Right renal cortex interstitium (tissue), 3 donors: ENCODE measurements at regions not wholly inside any gene's neighbourhood (a gene's known extent, or its start where the extent isn't known, plus 50 kb on each side); places are given as distances from the start of the nearest gene placed in this dataset.
"Not testable (repeated sequence)": the region's sequence is repeated elsewhere in the genome, so short reads cannot be mapped to it uniquely, and the experiment has no call there.

Experiments
- DNase-seq, 3 donors: peaks; one replicate each; pipeline ENCODE4 v3.0.0-alpha.2; 2013; ENCODE audit warnings: low read depth in 3 of 3, low spot score in 2 of 3

DNA sequence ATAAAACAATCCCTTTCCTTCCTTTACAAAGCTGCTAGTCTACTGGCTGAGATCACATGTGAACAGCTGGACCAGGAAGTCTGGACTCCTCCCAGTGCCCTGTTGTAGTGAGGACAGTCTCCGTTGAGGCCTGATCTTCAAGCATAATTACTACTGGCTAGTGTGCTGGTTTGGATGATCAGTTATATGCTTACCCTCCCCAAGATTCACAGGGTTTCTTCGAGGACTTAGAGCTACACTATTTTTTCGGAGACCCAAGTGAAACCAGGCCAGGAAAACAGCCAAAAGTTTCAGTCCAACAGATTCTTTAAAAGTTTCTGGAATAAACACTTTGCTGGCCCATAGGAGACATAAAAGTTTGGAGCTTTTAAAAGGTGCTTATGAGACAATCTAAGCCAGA, 194.9 kb upstream of the CDH11 start:
- DNase-seq = no peak

DNA sequence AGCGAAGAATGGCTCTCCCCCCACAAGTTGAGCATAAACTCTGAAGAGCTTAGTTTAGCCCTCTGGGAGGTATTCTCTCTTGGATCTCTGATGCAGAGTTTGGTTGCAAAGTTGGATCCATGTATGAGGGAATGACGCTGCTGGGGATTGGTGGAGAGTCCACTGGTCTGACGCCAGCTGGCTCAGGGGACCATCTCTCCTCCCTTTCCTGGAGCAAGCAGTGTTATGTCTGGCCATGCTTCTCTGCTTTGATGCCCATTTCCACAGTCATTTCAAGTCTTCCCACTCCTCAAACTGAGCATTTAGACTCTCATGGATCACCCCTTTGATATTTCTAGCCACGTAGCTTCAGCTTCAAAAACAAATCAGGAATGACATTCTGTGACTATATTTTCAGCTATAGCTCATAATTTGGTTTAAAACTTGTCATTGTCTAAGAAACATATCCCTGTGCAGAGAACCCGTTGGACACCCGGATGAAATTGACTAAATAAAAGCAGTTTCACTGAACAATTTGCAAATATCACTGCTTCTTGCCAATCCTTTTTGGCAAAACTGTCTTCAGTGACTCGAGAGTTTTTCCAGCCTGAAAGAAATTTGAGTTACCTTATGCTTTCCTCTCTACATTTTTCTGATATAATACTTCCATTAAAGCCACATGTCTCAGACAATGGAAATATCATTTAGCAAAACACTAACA, 193.4 kb upstream of the CDH11 start:
- DNase-seq = no peak

DNA sequence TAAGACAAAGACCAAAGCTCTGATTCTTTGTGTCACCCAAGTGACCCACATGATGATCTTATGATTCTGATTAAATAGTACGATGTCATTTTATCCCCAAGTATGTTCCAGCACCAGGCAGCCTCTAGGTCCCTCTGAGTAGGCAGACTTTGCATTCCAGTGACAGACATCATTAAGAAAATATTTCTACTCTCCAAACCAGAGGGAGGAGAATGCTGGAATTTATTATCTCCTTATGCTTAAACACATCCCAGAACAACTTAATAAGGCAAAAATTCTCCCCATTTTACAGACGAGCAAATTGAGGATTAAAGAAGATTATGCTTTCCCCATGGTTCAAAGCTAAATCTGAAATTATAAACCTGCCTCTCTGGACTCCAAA, 192.8 kb upstream of the CDH11 start:
- no peak for DNase-seq

DNA sequence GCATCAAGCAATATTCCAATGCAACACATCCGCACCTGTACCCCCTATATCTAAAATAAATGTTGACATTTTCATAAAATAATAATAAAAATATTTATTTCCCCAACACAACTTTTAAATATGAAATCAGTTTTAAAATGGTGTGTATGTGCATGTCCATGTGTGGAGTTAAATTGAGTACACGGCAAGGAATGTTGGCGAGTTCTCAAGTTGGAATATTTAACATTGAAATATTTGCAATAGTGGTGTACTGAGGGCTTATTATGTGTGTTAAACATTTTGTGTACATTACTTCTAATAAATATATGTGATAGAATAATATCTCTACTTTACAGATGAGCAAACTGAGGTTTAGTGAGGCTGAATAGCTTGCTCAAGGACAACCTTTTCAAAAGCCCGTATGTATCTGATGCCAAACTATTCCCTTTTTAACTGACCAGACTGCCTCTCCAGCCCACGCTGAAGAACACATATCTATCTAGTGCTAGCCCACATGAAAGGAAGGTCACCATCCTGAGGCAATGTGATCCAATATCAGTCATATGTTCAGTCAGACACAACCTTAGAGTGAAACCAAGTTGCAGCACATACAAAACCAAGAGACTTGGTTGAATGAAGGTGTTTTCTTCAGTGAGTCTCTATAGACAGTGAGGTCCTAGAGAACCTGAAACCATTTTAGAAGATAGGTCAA, 192.2 kb upstream of the CDH11 start:
- no peak for DNase-seq

DNA sequence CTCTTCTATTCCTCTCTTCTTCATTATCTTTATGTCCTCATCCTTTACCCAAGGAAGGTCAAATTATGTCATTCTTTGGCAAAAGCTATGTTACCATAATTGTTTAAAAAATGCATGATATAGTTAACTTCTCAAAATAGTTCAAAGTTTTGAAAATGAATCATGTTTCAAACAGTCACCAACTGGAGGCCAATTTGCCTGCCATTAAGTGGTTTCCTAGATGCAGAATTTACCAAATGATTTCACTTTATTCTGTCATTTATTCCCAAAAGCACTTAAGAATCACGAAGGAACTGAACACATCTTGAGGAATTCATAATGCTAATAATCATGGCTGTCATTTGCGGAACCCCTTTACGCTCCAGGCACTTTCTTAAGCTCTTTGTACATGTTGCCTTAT, 190.9 kb upstream of the CDH11 start:
- DNase-seq = no peak

DNA sequence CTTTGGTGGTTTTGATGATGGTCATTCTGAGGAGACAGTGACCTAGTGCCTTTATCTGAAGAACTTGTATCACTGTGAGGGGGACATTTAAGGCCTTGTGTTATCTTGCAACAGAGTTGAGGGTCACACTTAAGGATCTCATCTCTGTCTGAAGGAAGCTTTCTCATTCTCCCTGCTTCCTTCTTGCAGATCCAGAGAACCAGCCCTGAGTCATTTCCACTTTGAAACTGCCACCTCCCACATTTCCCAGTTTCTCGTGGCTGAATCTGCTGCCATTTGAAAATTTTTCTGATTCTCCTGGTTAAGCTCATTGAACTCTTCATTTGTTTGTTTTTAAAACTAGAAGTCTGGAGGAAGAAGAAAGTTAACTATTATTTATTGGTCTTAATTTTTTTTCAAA, 190.2 kb upstream of the CDH11 start:
- DNase-seq = no peak

DNA sequence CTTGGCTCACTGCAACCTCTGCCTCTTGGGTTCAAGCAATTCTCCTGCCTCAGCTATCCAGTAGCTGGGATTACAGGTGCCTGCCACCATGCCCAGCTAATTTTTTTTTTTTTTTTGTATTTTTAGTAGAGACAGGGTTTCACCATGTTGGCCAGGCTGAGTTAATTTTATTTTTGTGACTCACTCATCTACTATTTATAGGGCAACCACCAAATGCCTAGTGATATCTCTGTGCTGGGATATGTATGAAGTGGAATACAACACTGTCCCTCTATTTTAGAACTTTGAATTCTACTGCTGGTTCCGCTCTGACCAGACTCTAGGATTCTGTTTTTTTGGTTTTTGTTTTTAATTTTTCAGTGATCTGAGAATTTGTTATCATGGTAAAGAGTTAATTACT, 188.6 kb upstream of the CDH11 start:
- DNase-seq = not testable (repeated sequence)

DNA sequence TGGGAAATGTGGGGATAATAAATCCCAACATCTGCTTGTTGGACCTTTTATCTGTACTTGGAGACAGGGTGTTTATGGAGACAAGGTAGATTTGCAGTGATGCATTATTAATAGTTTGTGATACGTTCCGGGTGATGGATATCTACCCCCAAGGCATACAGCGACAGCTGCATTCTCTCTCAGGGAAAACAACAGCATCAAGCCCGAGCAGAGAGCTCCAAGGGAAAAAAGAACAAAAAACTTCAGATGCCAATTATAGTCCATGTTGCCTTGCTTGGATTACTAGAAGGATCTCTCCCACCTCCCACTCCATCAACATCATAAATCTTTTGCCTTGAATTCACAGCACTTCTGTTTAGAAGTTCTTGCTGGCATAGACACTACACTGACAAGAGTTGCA, 187.5 kb upstream of the CDH11 start:
- DNase-seq = peak in 1 of 3 donors; percentile 38

DNA sequence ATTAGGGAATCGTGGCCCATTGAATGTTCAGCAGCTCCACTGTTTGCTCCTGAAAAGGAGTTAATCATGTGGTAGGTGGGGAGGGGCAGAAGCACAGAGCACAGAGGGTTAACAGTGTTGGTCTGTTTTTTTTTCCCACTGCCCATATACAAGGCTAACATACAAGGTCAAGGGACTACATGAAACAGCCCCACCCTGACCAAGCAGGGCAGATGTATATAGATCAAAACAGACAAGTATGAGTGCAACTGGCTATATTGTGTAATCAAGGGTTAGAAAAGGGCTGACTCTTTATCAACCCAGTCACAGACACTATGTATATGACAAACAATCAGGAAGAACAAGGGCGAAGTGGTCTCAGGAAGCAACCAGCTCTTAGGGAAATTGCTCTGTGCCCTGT, 186.6 kb upstream of the CDH11 start:
- no peak for DNase-seq

DNA sequence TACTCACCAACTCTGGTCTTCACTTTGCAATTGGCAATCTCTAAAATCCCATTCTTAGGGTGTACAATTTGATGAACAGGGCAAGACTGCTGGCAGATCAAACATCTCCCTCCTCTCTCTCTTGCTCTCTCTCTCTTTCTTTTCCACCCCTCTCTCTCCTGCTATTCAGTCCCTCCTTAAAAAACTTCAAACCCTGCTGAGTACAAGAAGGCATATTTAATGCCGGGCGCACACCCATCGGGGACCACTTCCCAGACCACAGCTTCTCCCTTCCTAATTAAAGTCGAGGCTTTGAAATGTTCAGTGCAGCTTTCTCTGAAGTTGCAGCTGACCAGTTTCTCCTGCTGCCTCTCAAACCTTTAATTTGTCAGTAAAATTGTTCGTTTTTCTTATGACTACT, 185.4 kb upstream of the CDH11 start:
- DNase-seq = no peak

DNA sequence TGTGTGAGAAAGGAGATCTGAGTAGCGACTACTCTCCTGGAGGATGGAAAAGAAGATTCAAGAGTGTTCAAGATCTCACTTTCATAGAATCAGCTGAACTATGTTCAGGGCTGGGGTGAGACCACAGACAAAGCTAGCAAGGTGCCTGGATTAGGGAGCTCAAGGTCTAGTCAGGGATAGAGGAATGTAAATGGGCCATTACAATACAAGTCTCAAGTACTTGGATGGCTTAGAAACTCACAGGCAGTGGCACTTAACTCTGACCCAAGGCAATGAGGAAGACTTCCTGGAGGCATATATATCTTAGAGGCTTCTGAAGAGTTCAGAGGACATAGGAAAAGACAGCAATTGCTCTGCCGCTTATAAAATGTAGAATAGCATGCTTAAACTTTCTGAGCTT, 184.9 kb upstream of the CDH11 start:
- no peak for DNase-seq

DNA sequence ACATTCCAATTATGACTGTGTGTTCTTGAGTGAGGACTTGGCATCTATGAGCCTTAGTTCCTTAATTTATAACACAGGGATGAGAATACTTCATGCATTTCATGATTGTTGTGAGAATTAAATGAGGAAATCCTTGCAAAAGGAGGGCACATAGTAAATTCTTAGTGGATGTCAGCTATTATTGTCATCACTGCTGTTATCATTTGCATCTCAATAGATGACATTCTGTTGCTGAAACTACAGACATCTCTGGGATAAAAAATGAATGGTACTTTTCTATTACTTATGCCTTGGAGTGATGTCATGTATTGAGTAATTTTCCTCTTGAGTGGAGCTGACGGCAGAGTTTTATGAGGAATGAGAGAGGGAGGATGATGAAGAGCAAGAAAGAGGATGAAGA, 184.4 kb upstream of the CDH11 start:
- no peak for DNase-seq

DNA sequence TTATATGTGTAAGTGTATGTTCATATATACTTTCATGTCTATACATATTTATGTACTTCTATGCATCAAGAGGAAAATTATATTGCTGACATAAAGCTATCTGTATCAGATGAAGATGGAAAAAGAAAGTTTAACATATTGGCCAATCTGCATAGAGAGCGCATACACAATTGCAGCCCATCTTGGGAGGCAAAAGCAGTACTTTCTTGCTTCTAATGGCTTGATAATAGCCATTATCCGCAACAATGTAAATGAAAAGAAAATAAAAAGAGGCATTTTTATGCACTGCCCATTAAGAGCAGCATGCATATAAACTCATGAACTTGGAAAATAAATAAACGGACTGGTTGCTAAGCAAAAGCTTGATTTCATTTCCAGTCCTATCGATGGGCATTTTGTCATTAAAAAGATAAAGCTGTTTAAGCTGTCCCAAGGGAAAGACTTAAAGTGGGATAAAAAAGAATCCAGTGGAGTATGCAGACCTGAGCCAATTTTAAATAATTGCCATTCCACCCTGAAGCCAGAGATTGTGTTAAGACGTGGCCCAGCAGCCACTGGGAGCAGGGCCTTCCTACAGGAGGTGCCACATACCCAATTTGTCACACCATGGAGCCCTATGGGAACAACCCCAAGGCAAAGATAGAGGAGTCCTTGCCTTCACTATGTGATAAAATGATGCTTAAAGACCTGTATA, 183.6 kb upstream of the CDH11 start:
- no peak for DNase-seq

DNA sequence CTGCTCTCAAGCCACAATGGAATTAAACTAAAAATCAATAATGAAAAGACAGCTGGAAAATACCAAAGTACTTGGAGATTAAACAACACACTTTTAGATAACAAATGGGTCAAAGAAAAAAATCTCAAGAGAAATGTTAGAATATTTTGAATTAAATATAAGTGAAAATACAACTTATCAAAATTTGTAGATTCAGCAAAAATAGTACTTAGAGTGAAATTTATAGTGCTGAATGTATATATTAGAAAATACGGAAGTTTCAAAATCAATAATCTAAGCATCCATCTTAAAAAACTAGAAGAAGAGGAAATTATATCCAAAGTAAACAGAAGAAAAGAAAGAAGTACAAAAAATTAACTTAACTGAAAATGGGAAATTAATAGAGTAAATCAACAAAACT, 179.2 kb upstream of the CDH11 start:
- no peak for DNase-seq

DNA sequence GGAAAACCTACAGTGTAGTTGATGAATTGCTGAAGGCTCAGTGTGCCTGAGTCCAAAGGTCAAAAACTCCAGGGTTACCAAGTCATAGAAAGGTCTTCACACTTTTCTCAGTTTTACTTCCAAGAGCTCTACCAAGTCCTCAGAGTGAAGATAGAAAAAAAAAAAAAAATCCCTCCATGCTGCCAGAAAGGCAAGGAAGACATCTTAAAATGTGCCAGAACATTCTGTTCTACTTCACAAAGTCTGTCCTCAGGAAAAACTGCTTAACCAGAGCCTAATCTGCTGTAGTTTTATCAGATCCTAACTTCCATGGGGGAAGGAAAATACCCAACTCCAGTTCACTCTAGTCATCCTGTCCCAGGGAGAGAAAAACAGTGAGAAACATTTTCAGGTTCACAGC, 175.6 kb upstream of the CDH11 start:
- DNase-seq = no peak

DNA sequence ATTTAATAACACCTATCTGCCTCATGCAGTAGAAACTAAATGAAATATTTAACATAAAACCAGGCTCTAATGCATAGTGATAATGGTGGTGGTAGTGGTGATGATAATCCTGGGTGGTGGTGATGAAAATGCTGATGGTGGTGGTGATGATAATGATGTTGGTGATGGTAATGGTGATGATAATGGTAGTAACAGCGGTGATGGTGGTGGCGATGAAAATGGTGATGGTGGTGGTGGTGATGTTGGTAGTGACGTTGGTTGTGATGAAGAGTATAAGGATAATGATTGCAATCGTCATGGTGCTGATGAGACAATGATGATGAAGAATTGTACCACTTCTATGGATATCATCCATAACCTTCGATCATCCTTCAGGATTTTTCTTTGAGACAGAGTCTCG, 173.7 kb upstream of the CDH11 start:
- DNase-seq = no peak

DNA sequence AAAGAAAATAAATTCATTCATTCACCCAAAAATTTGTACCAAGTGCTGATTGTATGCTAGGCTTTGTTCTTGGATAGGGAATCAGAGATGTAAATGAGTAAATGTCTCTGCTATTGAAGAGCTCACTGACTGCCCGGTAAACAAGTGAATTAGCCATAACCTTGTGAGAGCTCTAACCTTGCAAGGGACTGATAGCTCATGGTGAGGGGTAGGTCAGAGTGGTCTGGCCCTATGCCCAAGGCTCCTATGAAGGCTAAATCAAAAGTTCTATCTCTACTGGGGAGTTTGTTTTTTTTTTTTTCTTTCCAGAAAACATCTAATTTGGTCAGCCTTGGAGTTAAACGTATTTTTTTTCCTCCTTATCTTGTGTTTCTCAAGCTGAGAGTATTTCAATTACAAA, 172.8 kb upstream of the CDH11 start:
- no peak for DNase-seq

DNA sequence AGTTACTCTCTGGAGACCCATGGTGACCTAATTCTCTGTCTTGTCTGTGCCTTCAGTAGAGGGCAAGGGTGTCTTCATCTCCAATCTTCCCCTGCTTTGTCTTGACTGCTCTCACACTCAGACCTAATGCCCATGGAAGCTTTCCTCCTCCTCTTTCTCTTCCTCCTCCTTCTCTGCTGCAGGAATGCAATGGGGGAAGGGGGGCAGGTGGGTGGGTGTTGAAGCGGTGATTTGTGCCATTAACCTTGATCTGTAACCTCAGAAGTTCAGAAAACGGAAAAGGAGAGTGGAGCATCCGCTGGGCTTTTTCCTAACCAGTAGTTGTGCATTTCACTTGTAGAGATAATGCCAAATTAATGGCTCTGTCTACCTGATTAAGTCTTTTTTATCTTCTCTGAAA, 172.3 kb upstream of the CDH11 start:
- no peak for DNase-seq

DNA sequence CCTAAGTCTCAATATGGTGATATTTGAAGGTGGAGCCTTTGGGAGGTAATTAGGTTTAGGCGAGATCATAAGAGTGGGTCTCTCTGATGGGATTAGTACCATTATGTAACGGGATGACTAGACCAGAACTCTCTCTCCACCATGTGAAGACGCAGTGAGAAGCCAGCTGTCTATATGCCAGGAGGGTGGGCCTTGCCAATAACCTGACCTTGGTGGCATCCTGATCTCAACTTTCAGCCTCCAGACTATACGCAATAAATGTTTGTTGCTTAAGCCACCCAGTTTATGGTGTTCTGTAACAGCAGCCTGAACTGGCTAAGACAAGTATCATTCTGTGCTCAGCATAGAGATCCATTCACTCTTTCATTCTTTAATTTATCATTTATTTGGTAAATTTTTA, 167.2 kb upstream of the CDH11 start:
- DNase-seq = no peak

DNA sequence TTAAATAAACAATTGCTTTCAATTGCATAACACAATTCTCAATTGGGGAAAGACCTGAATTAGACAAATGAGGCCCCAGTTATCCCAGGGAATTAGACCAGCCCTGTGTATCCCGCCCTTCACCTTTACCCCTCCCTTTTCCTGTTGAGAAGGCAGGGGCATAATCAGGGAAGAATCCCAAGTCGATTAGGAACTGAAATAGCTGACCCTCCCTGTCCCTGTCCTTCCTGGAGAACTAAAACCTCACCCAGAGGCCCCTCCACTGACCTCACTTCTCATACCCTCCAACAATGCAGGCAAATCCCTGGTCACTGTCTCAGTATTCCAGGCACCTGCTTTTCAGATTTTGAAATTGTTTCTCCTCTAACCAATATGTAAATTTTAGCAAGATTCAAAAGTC, 165.4 kb upstream of the CDH11 start:
- DNase-seq = no peak

DNA sequence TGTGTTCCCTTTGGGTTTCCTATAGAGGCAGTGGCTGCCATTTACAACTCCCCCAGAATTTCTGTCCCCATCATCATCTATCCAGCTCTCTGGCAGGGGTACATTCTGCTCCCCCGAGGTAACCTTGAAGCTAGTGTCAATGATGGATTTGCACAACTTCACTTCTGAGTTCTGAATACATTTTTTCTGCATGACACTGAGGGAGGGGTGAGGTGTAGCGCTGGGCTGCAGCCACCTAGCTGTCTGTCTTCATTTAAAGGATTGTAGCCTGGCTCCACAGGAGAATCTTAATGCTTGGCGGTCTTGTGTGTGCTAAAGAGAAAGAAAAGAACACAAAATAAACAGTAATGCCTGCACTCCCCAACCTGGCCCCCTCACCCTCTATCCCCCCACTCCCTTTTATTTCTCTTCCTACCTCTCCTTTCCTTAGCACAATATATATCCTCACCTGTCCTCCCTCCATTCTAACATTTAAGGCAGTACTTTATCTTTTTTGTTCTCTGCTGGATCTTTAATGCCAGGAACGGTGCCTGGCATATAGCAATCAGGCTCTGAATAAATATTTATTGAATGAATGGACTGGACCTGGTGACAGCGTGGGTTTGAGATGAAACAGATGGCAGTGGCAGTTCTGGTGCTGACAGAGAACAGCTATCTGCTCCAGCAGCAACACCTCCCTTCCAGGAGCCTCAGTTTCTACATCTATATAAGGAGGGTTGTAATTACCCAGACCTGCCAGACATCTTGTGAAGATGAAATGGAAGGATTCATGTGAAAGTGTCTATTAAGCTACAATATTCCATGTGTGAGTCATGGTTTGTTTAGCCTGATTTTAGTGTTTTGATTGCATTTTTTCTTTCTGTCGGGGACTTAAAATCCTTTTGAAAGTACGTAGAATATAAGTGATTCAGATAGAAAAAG, 163.5 kb upstream of the CDH11 start:
- no peak for DNase-seq
